ENCODE measurements at regions not wholly inside any gene's neighbourhood (a gene's known extent, or its start where the extent isn't known, plus 50 kb on each side); places are given as distances from the start of the nearest gene placed in this dataset.
"Not testable (repeated sequence)": the region's sequence is repeated elsewhere in the genome, so short reads cannot be mapped to it uniquely, and the experiment has no call there.

GRCh38 chr16:29228664-29229611 lies 177.6 kb downstream of the NPIPB11 start:
- peak in 1 of 10 donors; percentile 37 for DNase-seq
- intact Hi-C loops (cut with DNase I): not testable (repeated sequence)

DNA sequence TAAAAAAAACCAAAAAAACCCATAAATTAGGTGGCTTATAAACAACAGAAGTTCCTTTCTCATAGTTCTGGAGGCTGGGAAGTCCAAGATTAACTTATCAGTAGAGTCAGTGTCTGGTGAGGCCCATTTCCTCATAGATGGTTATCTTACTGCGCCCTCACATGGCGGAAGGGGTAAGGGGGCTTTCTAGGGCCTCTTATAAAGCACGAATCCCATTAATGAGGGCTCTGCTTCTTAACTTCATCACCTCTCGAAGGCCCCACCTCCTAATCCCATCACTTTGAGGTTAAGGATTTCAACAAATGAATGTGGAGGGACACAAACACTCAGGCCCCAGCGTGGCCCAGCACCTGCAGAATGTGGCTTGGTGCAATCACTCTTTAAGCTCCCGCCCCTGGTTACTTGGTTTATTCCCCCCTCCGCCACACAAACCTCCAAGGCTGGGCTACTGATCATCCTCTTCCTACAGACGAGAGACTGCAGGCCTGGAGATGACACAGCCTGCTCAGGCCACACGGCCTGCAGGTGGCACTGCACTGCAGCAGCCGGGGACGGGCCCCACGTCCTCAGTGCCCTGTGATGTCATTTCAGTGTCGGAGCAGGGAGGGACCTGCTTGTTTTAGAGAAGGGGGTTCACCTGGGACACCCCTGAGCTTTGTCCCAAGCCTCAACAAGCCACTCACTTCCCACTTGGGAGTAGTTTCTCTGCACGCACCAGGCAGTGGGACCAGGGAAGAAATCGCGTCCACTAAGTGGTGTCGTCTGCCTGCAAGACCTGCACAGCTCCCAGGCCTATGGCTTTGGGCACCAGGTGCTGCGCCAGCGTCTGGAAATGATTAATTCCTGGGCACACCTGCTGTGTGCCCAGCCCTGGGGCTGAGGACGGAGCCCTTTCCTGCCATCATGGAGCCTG lies 178.5 kb downstream of the NPIPB11 start:
- peak in 7 of 10 donors; percentile 38 to 93 (median 51) for DNase-seq
- intact Hi-C loops (cut with DNase I): not testable (repeated sequence)

DNA sequence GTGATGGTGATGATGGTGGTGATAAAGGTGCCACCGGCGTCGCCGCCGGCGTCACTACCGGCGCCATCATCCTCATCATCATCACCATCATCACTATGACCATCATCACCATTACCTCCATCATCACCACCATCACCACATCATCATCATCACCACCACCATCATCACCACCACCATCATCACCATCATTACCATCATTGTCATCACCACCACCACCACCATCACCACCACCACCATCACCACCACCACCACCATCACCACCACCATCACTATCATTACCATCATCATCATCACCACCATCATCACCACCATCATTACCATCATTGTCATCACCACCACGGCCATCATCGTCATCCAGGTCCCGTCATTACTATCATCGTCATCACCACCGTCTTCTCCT lies 179.7 kb downstream of the NPIPB11 start:
- intact Hi-C loops (cut with DNase I): no loop called here

GRCh38 chr16:29224675-29225074 lies 181.8 kb downstream of the NPIPB11 start:
- DNase-seq; intact Hi-C loops (cut with DNase I): not testable (repeated sequence)

More for the DNA sequence above, 179.7 kb downstream of the NPIPB11 start:
- no peak for DNase-seq

DNA sequence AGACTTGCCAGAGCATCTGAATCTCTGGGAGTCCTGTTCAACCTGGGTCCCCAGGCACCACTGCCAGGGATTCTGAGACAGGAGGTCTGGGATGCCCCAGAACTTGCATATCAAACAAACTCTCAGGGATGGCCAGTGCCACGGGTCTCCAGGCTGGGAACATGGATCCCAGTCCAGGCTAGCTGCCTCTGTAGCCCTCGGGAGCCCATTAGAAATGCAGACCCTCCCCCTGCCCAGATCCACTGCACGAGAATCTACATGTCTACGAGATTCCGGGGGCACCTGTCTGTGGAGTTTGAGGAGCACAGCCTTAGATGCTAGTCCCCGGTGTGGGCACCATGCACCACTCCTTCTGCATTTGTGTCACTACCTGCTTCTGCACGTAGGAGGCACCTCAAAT lies 183.9 kb downstream of the NPIPB11 start:
- intact Hi-C loops (cut with DNase I): not testable (repeated sequence)
- peak in 1 of 10 donors; percentile 32 for DNase-seq

DNA sequence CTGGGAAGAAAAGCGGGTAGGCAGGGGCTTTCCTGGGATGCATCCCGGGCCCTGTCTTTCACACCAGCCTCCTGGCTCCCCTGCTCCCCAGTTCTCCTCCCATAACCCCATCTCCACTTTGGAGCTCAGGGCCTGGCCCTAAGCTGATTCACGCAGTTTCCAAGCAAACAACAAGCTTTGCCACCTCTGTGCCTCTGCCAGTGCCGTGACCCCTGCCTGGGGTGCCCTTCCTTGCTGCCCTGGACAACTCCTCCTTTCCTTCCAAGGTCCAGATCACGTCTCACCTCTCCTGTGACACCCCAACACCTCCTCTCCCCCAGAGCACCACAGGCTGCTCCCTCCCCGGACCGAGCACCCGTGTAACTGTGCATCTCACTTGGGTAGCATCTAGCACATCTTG lies 184.5 kb downstream of the NPIPB11 start:
- intact Hi-C loops (cut with DNase I): not testable (repeated sequence)
- peak in 1 of 10 donors; percentile 28 for DNase-seq

GRCh38 chr16:29221281-29221955 lies 185.1 kb downstream of the NPIPB11 start:
- DNase-seq; intact Hi-C loops (cut with DNase I): not testable (repeated sequence)

GRCh38 chr16:29220647-29221191 lies 185.8 kb downstream of the NPIPB11 start:
- intact Hi-C loops (cut with DNase I): not testable (repeated sequence)
- peak in 1 of 10 donors; percentile 75 for DNase-seq

DNA sequence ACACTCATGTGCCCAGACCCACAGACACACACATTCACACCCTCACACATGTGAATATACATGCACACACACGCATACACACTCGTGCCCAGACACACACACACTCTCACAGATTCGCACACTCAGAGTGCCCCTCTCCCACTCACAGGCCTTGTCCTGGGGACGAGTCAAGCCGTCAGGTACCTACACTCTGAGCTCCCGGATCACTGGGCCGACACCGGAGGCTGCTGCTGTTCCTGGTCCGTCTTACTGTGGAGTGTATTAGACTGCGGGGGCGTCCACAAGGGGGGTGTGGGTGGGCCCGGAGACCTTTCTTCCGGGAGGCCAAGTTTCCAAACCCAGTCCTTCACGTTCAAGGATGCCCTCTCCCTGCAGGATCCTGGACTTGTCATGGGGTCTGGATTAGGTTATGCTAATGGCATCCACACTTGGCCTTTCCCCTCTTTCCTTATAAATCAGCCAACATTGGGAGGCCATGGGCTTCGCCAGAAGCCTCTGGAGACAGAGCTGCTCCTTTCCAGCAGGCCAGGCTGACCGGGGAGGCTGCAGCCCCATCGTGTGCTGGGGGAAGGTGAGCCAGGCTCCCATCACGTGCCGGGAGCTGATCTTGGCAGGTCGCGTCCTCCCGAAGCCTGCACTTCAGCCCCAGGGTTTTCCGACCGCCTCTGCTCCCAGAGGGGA lies 186.4 kb downstream of the NPIPB11 start:
- intact Hi-C loops (cut with DNase I): not testable (repeated sequence)
- peak in 1 of 10 donors; percentile 62 for DNase-seq

DNA sequence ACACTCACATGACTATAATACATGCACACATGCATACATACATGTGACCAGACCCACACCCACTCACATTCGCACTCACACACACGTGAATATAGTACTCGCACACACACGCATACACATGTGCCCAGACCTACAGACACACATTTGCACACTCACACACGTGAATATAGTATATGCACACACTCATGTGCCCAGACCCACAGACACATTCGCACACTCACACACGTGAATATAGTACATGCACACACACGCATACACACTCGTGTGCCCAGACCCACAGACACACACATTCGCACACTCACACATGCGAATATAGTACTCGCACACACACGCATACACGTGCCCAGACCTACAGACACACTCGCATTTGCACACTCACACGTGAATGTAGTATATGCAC lies 186.9 kb downstream of the NPIPB11 start:
- intact Hi-C loops (cut with DNase I); DNase-seq: not testable (repeated sequence)

DNA sequence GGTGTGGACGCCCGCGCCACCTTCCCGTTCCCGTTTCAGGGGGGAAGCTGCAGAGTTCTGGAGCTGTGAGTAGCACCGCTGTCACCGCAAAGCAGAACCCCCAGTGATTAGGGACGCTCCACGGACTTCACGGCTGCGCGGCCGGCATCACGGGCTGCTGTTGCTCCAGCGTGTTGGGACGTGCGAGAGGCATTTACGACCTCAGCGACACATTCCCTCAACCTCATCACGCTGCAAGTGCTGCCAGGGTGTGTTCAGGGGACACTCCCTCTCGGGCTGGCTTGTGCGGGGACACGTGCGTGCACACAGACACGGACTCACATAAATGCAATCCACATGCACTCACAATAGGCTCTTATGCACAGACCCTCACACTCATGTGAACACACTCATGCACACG lies 187.9 kb downstream of the NPIPB11 start:
- peak in 2 of 10 donors; percentile 66 to 84 for DNase-seq
- intact Hi-C loops (cut with DNase I): not testable (repeated sequence)

GRCh38 chr16:29218171-29218570 lies 188.3 kb downstream of the NPIPB11 start:
- peak in 1 of 10 donors; percentile 66 for DNase-seq
- intact Hi-C loops (cut with DNase I): not testable (repeated sequence)

DNA sequence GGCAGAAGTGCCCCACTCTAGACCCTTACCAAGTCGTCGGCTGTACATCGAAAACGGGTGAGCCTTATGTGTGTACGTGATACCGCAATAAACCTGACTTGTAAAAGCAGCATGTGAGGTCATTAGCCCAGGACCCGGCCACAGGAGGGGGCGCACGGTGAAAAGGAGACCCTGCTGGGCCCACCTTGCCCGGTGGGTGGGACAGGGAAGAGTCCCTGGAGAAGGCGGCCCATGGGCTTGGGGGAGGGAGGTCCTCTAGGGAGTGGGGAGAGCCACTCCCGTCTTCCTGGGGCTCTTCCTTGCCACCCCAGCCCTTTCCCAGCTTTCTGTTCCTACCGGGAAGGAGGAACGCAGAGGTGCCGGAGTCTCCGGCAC lies 188.8 kb downstream of the NPIPB11 start:
- not testable (repeated sequence) for DNase-seq

GRCh38 chr16:29217104-29217751 lies 189.3 kb downstream of the NPIPB11 start:
- intact Hi-C loops (cut with DNase I): not testable (repeated sequence)
- peak in 2 of 10 donors; percentile 51 to 64 for DNase-seq

More for the DNA sequence above, 188.8 kb downstream of the NPIPB11 start:
- intact Hi-C loops (cut with DNase I): not testable (repeated sequence)

DNA sequence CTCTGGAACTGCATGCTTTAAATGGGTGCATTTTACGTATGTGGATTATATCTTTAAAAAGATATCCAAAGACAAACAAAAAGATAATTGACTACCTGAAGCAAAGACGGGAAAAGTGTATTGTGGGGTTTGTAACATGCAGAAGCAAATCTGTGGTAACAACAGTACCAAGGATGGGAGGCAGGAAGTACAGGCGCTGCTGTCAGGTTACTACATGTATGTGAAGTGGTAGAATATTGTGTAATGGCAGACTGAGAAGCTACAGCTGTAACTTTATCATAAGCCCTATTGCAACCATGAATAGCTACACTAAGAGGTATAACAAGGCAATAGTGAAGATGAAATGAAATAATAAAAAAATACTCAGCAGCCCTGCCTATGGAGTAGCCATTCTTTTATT lies 192.7 kb downstream of the NPIPB11 start:
- intact Hi-C loops (cut with DNase I); DNase-seq: not testable (repeated sequence)

- intact Hi-C loops (cut with DNase I): not testable (repeated sequence)
- peak in 2 of 10 donors; percentile 19 to 20 for DNase-seq
These were observed 193.3 kb downstream of the NPIPB11 start for GRCh38 chr16:29213251-29213650.

- intact Hi-C loops (cut with DNase I): not testable (repeated sequence)
- peak in 3 of 10 donors; percentile 16 to 68 (median 31) for DNase-seq
These were observed 194.2 kb downstream of the NPIPB11 start for GRCh38 chr16:29212084-29213027.

DNA sequence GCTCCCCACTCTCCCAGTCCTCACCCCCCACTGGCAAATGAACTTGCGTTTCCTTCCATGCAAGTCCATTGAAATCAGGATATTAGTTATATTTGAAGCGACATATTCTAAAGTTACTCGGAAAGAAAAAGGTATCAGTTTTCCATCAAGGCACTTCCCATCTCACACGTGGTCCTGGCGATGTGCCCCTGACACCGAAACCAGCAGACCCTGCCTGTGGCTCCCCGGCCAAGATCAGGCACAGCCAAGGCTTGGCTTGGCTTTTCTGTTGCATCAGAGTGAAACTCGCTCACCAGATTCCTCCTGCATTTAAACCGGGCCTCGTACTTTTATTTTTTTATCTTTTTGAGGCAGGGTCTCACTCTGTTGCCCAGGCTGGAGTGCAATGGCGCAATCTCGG lies 195.1 kb downstream of the NPIPB11 start:
- intact Hi-C loops (cut with DNase I): not testable (repeated sequence)
- DNase-seq: peak in 3 of 10 donors; percentile 7 to 43 (median 20)

All from posterior cingulate gyrus (tissue), 11 donors.